ENCODE measurements at regions not wholly inside any gene's neighbourhood (a gene's known extent, or its start where the extent isn't known, plus 50 kb on each side); places are given as distances from the start of the nearest gene placed in this dataset.

DNA sequence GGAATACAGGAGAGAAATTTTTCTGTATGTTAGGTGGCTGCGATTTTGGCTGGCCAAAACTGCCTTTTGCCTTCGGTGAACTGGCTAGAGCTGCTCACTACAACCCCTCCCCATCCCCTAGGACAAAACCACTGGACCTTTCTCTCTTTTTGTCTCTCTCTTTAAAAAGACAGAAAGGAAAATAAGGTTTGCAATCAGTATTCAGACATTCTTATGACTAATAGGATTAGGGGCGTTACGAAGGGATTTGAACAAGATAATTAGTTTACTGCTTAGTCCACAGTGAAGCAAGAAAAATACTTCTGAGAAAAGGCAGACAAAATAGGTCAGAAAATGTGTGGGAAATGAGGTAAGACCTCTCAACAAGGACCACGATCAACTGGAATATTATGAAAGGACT, 180.4 kb downstream of the SLIT2 start:
- Histone ChIP-seq H3K27ac (ENCODE audit: low read depth in 2 of 2, low read length in 1 of 2) (peak overlapping the region in 1 of 2 donors; percentile 13), H3K4me1 (ENCODE audit: control insufficient read depth in 2 of 2, insufficient read depth in 2 of 2, low read length in 1 of 2) (no peaks in the 10 kb centered on the region), H3K36me3 (ENCODE audit: control insufficient read depth in 2 of 2, insufficient read depth in 2 of 2, low read length in 1 of 2) (no peaks in the 10 kb centered on the region), H3K4me3 (ENCODE audit: low read depth in 1 of 2, low read length in 2 of 2) (no peak overlapping the region), H3K27me3 (ENCODE audit: control insufficient read depth in 1 of 2, insufficient read depth in 2 of 2, low read length in 2 of 2) (no peaks in the 10 kb centered on the region), H3K9me3 (ENCODE audit: control insufficient read depth in 2 of 2, insufficient read depth in 1 of 2, low read depth in 1 of 2, low read length in 1 of 2) (no peaks in the 10 kb centered on the region)
- 35 to 59% methylated on average over 5 of the region's 5 CpGs for WGBS, 2 donors

DNA sequence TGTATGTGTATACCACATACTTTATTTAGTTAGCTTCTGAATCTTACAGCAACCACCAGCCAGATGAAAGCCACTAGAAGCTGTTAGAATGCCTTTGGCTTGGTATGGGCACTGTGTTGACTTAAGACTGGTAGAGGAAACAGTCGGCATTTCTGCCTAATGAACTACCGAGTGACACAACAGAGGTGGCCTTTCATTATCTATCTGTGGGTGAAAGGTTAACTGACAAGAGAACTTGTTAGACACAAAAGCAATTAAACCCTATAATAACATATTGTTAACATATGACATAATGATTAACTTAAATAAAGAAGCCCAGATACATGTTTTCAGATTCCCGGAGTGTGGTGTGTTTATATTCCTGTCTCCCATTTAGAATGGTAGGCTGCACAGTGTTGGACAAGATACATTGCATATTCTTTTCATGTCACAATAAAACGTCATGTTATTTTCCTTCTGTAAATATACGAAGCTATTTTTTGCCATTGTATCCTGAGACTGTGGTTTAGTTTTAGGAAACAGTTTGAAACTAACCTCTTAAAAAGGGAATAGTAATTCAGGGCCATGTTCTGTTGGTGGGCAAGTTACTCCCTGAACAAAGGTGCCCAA, 181.5 kb downstream of the SLIT2 start:
- H3K27me3 ChIP-seq (ENCODE audit: control insufficient read depth in 1 of 2, insufficient read depth in 2 of 2, low read length in 2 of 2): no peaks in the 10 kb centered on the region
- H3K9me3 ChIP-seq (ENCODE audit: control insufficient read depth in 2 of 2, insufficient read depth in 1 of 2, low read depth in 1 of 2, low read length in 1 of 2): no peaks in the 10 kb centered on the region
- H3K36me3 ChIP-seq (ENCODE audit: control insufficient read depth in 2 of 2, insufficient read depth in 2 of 2, low read length in 1 of 2): no peaks in the 10 kb centered on the region
- 55 to 59% methylated on average over 5 of the region's 5 CpGs for WGBS, 2 donors
- no peaks in the 10 kb centered on the region for H3K4me1 ChIP-seq (ENCODE audit: control insufficient read depth in 2 of 2, insufficient read depth in 2 of 2, low read length in 1 of 2)
- no peak overlapping the region for H3K27ac ChIP-seq (ENCODE audit: low read depth in 2 of 2, low read length in 1 of 2)
- no peak overlapping the region for H3K4me3 ChIP-seq (ENCODE audit: low read depth in 1 of 2, low read length in 2 of 2)

DNA sequence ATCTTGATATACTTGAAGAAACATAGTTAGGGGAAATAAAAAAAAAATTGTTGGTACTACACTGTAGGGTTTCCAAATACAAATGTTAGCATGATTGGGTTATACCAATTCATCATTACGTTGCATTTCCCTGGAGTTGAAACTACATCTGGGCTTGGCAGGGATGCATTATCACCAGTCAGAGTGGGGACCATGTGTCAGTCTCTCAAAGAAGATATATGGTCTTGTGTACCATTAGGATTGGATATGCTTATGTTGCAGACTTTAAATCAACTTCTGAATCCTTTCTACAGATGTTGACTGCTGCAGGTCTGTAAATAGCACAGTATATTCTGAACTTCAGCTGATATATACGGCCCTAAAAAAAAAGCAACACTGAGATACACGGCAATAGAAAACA, 188.5 kb downstream of the SLIT2 start:
- Histone ChIP-seq H3K9me3 (ENCODE audit: control insufficient read depth in 2 of 2, insufficient read depth in 1 of 2, low read depth in 1 of 2, low read length in 1 of 2) (no peaks in the 10 kb centered on the region), H3K36me3 (ENCODE audit: control insufficient read depth in 2 of 2, insufficient read depth in 2 of 2, low read length in 1 of 2) (no peaks in the 10 kb centered on the region)
- WGBS, 2 donors: 80 to 86% methylated on average over 3 of the region's 3 CpGs

DNA sequence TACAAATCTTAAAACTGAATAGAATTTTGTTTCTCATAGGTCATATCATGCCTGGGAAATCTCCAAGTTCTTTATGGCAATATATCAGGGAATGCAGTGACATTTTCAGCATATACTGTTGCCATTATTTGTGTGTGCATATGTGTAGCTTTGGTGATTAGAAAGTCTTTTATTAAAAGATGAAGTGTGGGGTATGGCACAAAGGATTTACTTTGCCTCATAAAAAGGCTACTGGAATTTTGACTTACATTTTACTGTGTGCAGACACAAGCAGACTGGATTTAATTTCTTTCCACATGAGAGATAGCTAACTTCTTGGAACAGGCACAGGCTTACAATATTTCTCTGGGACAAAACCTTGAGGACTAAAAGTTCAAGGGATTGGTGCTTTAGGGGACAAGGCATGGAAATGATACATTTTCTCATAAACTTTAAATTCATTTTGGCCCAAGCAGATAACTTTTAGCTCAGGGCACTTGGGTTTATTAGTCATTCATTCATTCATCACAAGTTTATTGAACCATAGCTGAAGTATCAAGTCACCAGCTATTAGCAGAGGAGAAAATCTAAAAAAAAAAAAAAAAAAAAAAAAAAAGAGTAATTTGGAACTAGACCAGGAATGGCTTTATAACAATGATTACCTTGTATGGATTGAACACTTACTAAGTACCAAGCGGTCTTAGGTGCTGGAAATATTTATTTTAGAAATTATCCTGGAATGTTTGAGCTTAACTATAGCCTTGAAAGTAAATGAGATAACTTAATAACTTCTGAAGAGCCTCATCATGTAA, 191.5 kb downstream of the SLIT2 start:
- WGBS, 2 donors: 57 to 60% methylated on average over 1 of the region's 1 CpG
- no peaks in the 10 kb centered on the region for H3K36me3 ChIP-seq (ENCODE audit: control insufficient read depth in 2 of 2, insufficient read depth in 2 of 2, low read length in 1 of 2)
- no peak overlapping the region for H3K4me3 ChIP-seq (ENCODE audit: low read depth in 1 of 2, low read length in 2 of 2)
- H3K27me3 ChIP-seq (ENCODE audit: control insufficient read depth in 1 of 2, insufficient read depth in 2 of 2, low read length in 2 of 2): no peaks in the 10 kb centered on the region
- H3K27ac ChIP-seq (ENCODE audit: low read depth in 2 of 2, low read length in 1 of 2): no peak overlapping the region
- no peaks in the 10 kb centered on the region for H3K9me3 ChIP-seq (ENCODE audit: control insufficient read depth in 2 of 2, insufficient read depth in 1 of 2, low read depth in 1 of 2, low read length in 1 of 2)
- no peaks in the 10 kb centered on the region for H3K4me1 ChIP-seq (ENCODE audit: control insufficient read depth in 2 of 2, insufficient read depth in 2 of 2, low read length in 1 of 2)

More for the DNA sequence above, 188.5 kb downstream of the SLIT2 start:
- no peak overlapping the region for H3K27ac ChIP-seq (ENCODE audit: low read depth in 2 of 2, low read length in 1 of 2)
- no peaks in the 10 kb centered on the region for H3K27me3 ChIP-seq (ENCODE audit: control insufficient read depth in 1 of 2, insufficient read depth in 2 of 2, low read length in 2 of 2)
- H3K4me1 ChIP-seq (ENCODE audit: control insufficient read depth in 2 of 2, insufficient read depth in 2 of 2, low read length in 1 of 2): no peaks in the 10 kb centered on the region
- no peak overlapping the region for H3K4me3 ChIP-seq (ENCODE audit: low read depth in 1 of 2, low read length in 2 of 2)

DNA sequence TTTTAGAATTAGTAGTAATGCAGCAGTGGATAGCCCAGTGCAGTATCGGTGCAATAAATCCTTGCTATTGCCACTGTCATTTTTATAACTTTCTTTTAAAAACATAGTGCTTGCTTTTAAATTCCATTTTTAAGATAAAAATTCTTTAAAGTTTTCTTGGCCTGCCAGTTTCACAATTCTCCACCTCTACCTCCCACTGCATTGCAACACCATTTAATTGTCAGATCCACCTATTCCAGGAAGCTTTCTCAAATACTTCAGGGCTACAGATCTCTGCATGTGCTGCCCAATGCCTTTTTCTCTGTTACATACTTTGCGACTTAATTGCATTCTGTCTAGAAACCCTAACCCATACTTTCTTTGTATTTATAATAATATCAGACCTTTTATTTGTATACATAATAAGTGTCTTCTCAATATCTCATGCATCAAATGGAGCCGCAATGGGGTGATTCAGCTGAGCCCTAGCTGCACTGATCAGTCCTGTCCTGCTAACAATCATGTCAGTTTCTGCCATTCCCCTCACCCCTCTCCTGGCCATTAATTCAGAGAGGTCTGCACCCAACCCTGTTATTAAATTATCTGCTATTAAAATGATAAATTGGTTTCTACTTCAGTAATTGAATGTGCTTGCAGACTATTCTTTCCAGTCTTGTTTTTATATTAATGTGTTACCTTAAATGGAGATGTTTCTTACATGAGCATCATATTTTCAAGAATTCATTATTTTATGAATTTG, 193.1 kb downstream of the SLIT2 start:
- Histone ChIP-seq H3K27me3 (ENCODE audit: control insufficient read depth in 1 of 2, insufficient read depth in 2 of 2, low read length in 2 of 2) (no peaks in the 10 kb centered on the region), H3K4me1 (ENCODE audit: control insufficient read depth in 2 of 2, insufficient read depth in 2 of 2, low read length in 1 of 2) (no peaks in the 10 kb centered on the region)
- 88 to 91% methylated on average over 3 of the region's 3 CpGs for WGBS, 2 donors

DNA sequence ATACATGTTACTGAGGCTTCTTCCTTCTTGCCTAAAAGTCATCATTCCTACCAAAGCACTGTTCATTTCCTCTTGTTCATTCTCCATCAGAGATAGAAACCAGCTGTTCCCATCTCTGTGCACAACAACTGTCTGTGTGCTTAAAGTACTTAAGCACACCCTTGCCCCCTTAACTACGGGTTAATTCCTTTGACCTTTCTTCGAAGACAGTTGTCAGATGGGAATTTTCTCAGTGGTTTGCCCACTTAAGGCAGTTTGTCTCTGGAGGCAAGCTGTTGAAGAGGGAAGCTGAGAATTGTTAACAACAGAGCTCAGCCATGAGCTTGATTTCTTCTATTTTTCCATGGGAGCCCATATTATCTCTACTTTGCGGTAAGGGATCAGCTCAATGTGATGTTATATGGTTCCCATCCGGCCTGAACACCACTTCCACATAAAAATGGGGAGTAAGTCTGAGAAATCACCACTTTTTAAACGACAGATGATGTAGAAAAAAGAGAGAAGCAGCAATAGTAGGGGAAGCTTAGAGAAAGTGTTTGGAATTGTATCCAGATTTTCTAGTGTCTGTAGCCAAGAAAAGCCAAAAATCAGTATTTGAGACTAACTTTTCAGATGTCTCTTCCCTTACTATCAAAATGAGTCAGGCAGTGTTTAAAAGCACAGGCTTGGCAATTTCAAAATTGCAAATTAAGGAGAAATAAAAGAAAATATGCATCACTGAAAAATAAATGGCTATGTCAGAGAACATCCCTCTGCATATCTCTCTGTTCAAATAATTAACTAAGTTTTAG, 194.4 kb downstream of the SLIT2 start:
- H3K9me3 ChIP-seq (ENCODE audit: control insufficient read depth in 2 of 2, insufficient read depth in 1 of 2, low read depth in 1 of 2, low read length in 1 of 2): no peaks in the 10 kb centered on the region
- no peaks in the 10 kb centered on the region for H3K36me3 ChIP-seq (ENCODE audit: control insufficient read depth in 2 of 2, insufficient read depth in 2 of 2, low read length in 1 of 2)
- no peaks in the 10 kb centered on the region for H3K27me3 ChIP-seq (ENCODE audit: control insufficient read depth in 1 of 2, insufficient read depth in 2 of 2, low read length in 2 of 2)
- WGBS, 2 donors: 57 to 63% methylated on average over 5 of the region's 5 CpGs
- no peak overlapping the region for H3K27ac ChIP-seq (ENCODE audit: low read depth in 2 of 2, low read length in 1 of 2)
- H3K4me3 ChIP-seq (ENCODE audit: low read depth in 1 of 2, low read length in 2 of 2): no peak overlapping the region
- H3K4me1 ChIP-seq (ENCODE audit: control insufficient read depth in 2 of 2, insufficient read depth in 2 of 2, low read length in 1 of 2): no peaks in the 10 kb centered on the region

More for the DNA sequence above, 193.1 kb downstream of the SLIT2 start:
- H3K27ac ChIP-seq (ENCODE audit: low read depth in 2 of 2, low read length in 1 of 2): no peak overlapping the region
- no peak overlapping the region for H3K4me3 ChIP-seq (ENCODE audit: low read depth in 1 of 2, low read length in 2 of 2)
- no peaks in the 10 kb centered on the region for H3K36me3 ChIP-seq (ENCODE audit: control insufficient read depth in 2 of 2, insufficient read depth in 2 of 2, low read length in 1 of 2)
- no peaks in the 10 kb centered on the region for H3K9me3 ChIP-seq (ENCODE audit: control insufficient read depth in 2 of 2, insufficient read depth in 1 of 2, low read depth in 1 of 2, low read length in 1 of 2)

DNA sequence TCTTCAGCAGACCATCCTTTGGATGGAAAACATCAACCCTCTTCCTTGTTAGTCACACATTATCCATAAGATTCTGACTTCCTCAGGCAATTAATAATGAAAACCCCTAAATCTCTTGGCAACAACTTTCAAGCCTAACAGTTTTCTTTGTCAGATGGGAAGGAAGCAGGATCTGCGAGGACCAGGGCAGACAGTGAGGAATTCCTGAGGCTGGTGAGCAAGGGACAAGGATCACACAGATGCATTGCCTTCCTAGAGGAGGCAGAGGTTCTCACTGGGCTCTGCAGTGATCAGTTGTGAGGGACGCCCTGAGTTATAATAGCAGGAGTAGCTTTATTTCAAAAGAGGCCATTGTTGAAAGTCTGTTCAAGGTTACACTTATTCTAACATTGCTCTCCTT, 195.4 kb downstream of the SLIT2 start:
- Histone ChIP-seq H3K36me3 (ENCODE audit: control insufficient read depth in 2 of 2, insufficient read depth in 2 of 2, low read length in 1 of 2) (no peaks in the 10 kb centered on the region), H3K27ac (ENCODE audit: low read depth in 2 of 2, low read length in 1 of 2) (no peak overlapping the region), H3K4me1 (ENCODE audit: control insufficient read depth in 2 of 2, insufficient read depth in 2 of 2, low read length in 1 of 2) (no peaks in the 10 kb centered on the region), H3K4me3 (ENCODE audit: low read depth in 1 of 2, low read length in 2 of 2) (no peak overlapping the region), H3K27me3 (ENCODE audit: control insufficient read depth in 1 of 2, insufficient read depth in 2 of 2, low read length in 2 of 2) (no peaks in the 10 kb centered on the region), H3K9me3 (ENCODE audit: control insufficient read depth in 2 of 2, insufficient read depth in 1 of 2, low read depth in 1 of 2, low read length in 1 of 2) (no peaks in the 10 kb centered on the region)
- 57 to 63% methylated on average over 2 of the region's 2 CpGs for WGBS, 2 donors

DNA sequence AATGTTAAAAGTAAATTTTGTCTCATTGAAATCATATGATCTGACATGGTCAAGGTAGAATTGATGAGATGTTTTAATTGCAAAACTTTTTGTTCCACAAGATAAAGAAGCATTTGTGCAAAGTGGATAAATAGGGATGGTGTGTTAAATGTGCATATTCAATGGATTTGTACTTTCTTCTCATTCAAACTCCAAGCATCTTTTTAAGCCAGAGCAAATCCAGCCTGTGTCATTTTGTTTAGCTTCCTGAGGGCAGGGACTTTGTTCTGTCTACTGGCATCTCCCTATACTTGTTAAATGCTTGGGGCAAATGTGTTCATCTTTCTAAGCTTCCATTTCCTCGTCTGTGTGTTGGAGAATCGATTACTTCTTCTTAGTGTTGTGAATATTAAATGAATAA, 200.3 kb downstream of the SLIT2 start:
- no peak overlapping the region for H3K4me3 ChIP-seq (ENCODE audit: low read depth in 1 of 2, low read length in 2 of 2)
- 71 to 82% methylated on average over 2 of the region's 2 CpGs for WGBS, 2 donors

DNA sequence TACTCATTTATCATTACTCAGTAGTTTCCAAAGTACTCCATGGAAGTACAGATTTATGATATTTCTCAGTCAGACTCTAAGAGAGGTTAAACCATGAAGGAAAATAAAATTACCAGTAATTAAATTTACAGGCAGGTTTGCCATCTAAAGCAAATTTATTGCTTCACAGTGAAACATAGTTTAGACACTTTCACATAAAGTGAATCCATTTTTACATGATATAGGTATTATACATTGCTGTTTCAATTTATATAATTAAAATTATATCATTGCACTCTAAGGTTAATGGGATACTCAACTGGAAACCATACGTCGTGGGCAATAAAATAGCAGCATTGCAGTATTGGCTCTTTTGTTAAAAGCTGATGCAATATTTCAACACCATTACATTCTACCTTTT, 202.8 kb downstream of the SLIT2 start:
- Histone ChIP-seq H3K36me3 (ENCODE audit: control insufficient read depth in 2 of 2, insufficient read depth in 2 of 2, low read length in 1 of 2) (no peaks in the 10 kb centered on the region), H3K27ac (ENCODE audit: low read depth in 2 of 2, low read length in 1 of 2) (no peak overlapping the region), H3K4me3 (ENCODE audit: low read depth in 1 of 2, low read length in 2 of 2) (no peak overlapping the region), H3K9me3 (ENCODE audit: control insufficient read depth in 2 of 2, insufficient read depth in 1 of 2, low read depth in 1 of 2, low read length in 1 of 2) (no peaks in the 10 kb centered on the region), H3K27me3 (ENCODE audit: control insufficient read depth in 1 of 2, insufficient read depth in 2 of 2, low read length in 2 of 2) (no peaks in the 10 kb centered on the region), H3K4me1 (ENCODE audit: control insufficient read depth in 2 of 2, insufficient read depth in 2 of 2, low read length in 1 of 2) (no peaks in the 10 kb centered on the region)
- WGBS, 2 donors: 85 to 91% methylated on average over 2 of the region's 2 CpGs

More for the DNA sequence above, 200.3 kb downstream of the SLIT2 start:
- Histone ChIP-seq H3K9me3 (ENCODE audit: control insufficient read depth in 2 of 2, insufficient read depth in 1 of 2, low read depth in 1 of 2, low read length in 1 of 2) (no peaks in the 10 kb centered on the region), H3K36me3 (ENCODE audit: control insufficient read depth in 2 of 2, insufficient read depth in 2 of 2, low read length in 1 of 2) (no peaks in the 10 kb centered on the region), H3K27me3 (ENCODE audit: control insufficient read depth in 1 of 2, insufficient read depth in 2 of 2, low read length in 2 of 2) (no peaks in the 10 kb centered on the region), H3K4me1 (ENCODE audit: control insufficient read depth in 2 of 2, insufficient read depth in 2 of 2, low read length in 1 of 2) (no peaks in the 10 kb centered on the region), H3K27ac (ENCODE audit: low read depth in 2 of 2, low read length in 1 of 2) (no peak overlapping the region)
